GM12878 (cell line): ENCODE measurements at regions not wholly inside any gene's neighbourhood (a gene's known extent, or its start where the extent isn't known, plus 50 kb on each side); places are given as distances from the start of the nearest gene placed in this dataset.

Source experiments
- ATAC-seq: fragments of 200-7000 bp; cut with Tn5 transposase; 3 replicates; pipeline ENCODE4 v1.9.1; 2020; ENCODE audit warnings: mild to moderate bottlenecking, moderate library complexity
- BruUV-seq: library from RNA; stranded (reverse); fragments of 400-500 nt; replicated peaks from 2 replicates; lab custom pipeline; 2021; lab: Mats Ljungman, UMichigan
- CTCF ChIA-PET: fragments of 300-600 bp; sonication (Branson Sonifier 250); formaldehyde crosslinking; extraction: SDS; loops from one replicate; lab custom pipeline; 2021; ENCODE audit warnings: inconsistent platforms; lab: Yijun Ruan, JAX
- POLR2A ChIA-PET: fragments of 350-600 bp; formaldehyde crosslinking; extraction: SDS; loops from one replicate; lab custom pipeline; 2021; ENCODE audit warnings: inconsistent platforms; lab: Charles Lee
- RAD21 ChIA-PET: fragments of 300-600 bp; sonication (Branson Sonifier 250); formaldehyde crosslinking; loops from one replicate; lab custom pipeline; 2023; ENCODE audit warnings: antibody characterized with exemption; ENCODE audit not compliant: unreplicated experiment; lab: Charles Lee
- SMC1A ChIA-PET: fragments of 300-600 bp; sonication (Branson Sonifier 250); formaldehyde crosslinking; loops from one replicate; lab custom pipeline; 2023; ENCODE audit not compliant: unreplicated experiment, uncharacterized antibody; lab: Charles Lee
- DNase-seq: peaks from one replicate; pipeline ENCODE4 v3.0.0-alpha.2; 2011; ENCODE audit warnings: low read depth, low spot score
- FAIRE-seq: peaks from 3 replicates; lab custom pipeline; 2011; peaks lifted over from hg19 to GRCh38; lab: Jason Lieb, UNC
- H2AFZ ChIP-seq: 2 replicates; pipeline ENCODE4 v1.6.0; 2011; ENCODE audit warnings: low read depth, low read length, control low read depth; ENCODE audit not compliant: control insufficient read depth
- H3K27ac ChIP-seq: 2 replicates; pipeline ENCODE4 v1.5.1; 2011; ENCODE audit warnings: control low read depth; ENCODE audit not compliant: control insufficient read depth, insufficient read depth
- H3K27me3 ChIP-seq, 2 experiments: replicated peaks in 1 of 2; 2 replicates each; pipeline versions ENCODE4 v1.6.0 to v1.6.1; 2011; ENCODE audit warnings: low read length in 1 of 2; ENCODE audit not compliant: control insufficient read depth in 2 of 2, insufficient read depth in 2 of 2
- H3K36me3 ChIP-seq, 2 experiments: 2 replicates each; pipeline ENCODE4 v1.5.1; 2011; ENCODE audit warnings: low read length in 1 of 2; ENCODE audit not compliant: control insufficient read depth in 2 of 2, insufficient read depth in 2 of 2
- H3K4me1 ChIP-seq: 2 replicates; pipeline ENCODE4 v1.6.1; 2011; ENCODE audit warnings: mild to moderate bottlenecking, low read length, moderate library complexity, mixed read lengths; ENCODE audit not compliant: control insufficient read depth, insufficient read depth
- H3K4me2 ChIP-seq: 2 replicates; pipeline ENCODE4 v1.6.0; 2011; ENCODE audit warnings: control low read depth; ENCODE audit not compliant: control insufficient read depth, insufficient read depth
- H3K4me3 ChIP-seq: fragments of 200-600 bp; sonication (generic); 2 replicates; pipeline ENCODE4 v1.5.1; 2016
- H3K79me2 ChIP-seq: 2 replicates; pipeline ENCODE4 v1.6.0; 2011; ENCODE audit warnings: low read length; ENCODE audit not compliant: control insufficient read depth, insufficient read depth
- H3K9ac ChIP-seq: 2 replicates; pipeline ENCODE4 v1.8.0; 2011; ENCODE audit warnings: low read length, control low read depth, mixed read lengths; ENCODE audit not compliant: control insufficient read depth, insufficient read depth
- H3K9me3 ChIP-seq: replicated peaks from 3 replicates; pipeline ENCODE4 v1.5.1; 2011; ENCODE audit warnings: mild to moderate bottlenecking, low read length; ENCODE audit not compliant: control insufficient read depth, insufficient read depth
- H4K20me1 ChIP-seq: 2 replicates; pipeline ENCODE4 v1.6.0; 2011; ENCODE audit not compliant: control insufficient read depth, insufficient read depth
- BCL11A ChIP-seq: IDR thresholded peaks from 2 replicates; pipeline ENCODE4 v1.6.1; 2011; ENCODE audit warnings: low read depth, low read length
- CEBPB ChIP-seq, 2 experiments: fragments of 150-350 bp in 1 of 2; IDR thresholded peaks; 2 replicates each; pipeline ENCODE4 v1.6.1; 2012 to 2014; ENCODE audit warnings: low read depth in 2 of 2, low read length in 2 of 2, borderline replicate concordance in 1 of 2, inconsistent platforms in 1 of 2
- CHD1 ChIP-seq: IDR thresholded peaks from 2 replicates; pipeline ENCODE4 v1.6.1; 2012; ENCODE audit warnings: low read depth, low read length, improper control_type of control experiment
- CHD4 ChIP-seq: fragments of 200-600 bp; sonication (generic); IDR thresholded peaks from 2 replicates; pipeline ENCODE4 v1.6.1; 2016; ENCODE audit warnings: mild to moderate bottlenecking
- KDM1A ChIP-seq: fragments of 200-600 bp; sonication (generic); IDR thresholded peaks from 2 replicates; pipeline ENCODE4 v1.6.1; 2016; ENCODE audit warnings: borderline replicate concordance
- KLF5 ChIP-seq: fragments of 450-650 bp; IDR thresholded peaks from 2 replicates; pipeline ENCODE4 v1.6.1; 2014; ENCODE audit warnings: mild to moderate bottlenecking; ENCODE audit not compliant: partially characterized antibody
- NFYB ChIP-seq: IDR thresholded peaks from 2 replicates; pipeline ENCODE4 v1.6.1; 2011; ENCODE audit warnings: low read depth, mild to moderate bottlenecking, low read length, improper control_type of control experiment, moderate library complexity; ENCODE audit not compliant: insufficient read depth
- NR2F1 ChIP-seq: fragments of 450-650 bp; conservative IDR thresholded peaks from 2 replicates; pipeline ENCODE4 v1.6.1; 2017; ENCODE audit warnings: mild to moderate bottlenecking
- PAX8 ChIP-seq: fragments of 450-650 bp; IDR thresholded peaks from 2 replicates; pipeline ENCODE4 v1.6.1; 2017; ENCODE audit warnings: mild to moderate bottlenecking, moderate library complexity
- SP1 ChIP-seq: IDR thresholded peaks from one replicate; pipeline ENCODE4 v1.6.1; 2011; ENCODE audit warnings: low read depth, low read length
- YBX1 ChIP-seq: fragments of 450-650 bp; IDR thresholded peaks from 2 replicates; pipeline ENCODE4 v1.6.1; 2016; ENCODE audit warnings: antibody characterized with exemption
- WGBS: methylation state at CpG from one replicate; pipeline ENCODE4 v1.1.6; 2016; ENCODE audit warnings: low lambda C conversion rate; ENCODE audit not compliant: insufficient replicate concordance, insufficient coverage; ENCODE audit errors: missing lambda C conversion rate; 5-methylcytosine and 5-hydroxymethylcytosine counted together
- in situ Hi-C: fragments of 300-500 bp; cut with MboI; formaldehyde crosslinking; loops from 9 replicates; pipeline ENCODE4 v1.14.3; 2018; ENCODE audit warnings: mixed read lengths
- intact Hi-C: fragments of 100-400 bp; cut with micrococcal nuclease; formaldehyde crosslinking; loops from one replicate; pipeline ENCODE4 v1.14.2; 2022; ENCODE audit not compliant: unreplicated experiment

DNA sequence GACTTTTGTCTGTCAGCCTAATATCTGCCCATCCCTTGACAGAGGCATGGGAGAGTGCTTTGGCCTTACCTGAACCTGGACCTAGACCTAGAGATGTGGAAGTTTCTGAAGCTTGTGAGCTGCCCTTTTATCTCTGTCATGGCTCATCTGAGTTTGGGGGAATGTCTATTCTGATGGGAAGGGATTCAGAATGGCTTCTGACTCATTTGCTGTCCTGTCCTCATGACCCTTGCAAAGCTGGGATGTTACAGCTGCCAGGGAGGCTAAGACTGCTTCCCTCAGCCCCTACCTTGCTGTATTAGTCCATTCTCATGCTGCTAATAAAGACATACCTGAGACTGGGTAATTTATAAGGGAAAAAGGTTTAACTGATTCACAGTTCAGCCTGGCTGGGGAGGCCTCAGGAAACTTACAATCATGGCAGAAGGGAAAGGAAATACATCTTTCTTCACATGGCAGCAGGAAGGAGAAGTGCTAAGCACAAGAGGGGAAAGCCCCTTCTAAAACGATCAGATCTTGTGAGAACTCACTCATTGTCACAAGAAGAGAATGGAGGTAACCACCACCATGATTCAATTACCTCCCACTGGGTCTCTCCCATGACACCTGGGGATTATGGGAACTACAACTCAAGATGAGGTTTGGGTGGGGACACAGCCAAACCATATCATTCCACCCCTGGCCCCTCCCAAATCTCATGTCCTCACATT, 252.2 kb downstream of the ERMARD start:
- ChIA-PET RAD21 (no interaction called here), CTCF (no interaction called here), SMC1A (no interaction called here), POLR2A (no interaction called here)
- Histone ChIP-seq H3K27me3 (no peaks in the 10 kb centered on the region), H3K4me3 (no peak overlapping the region), H3K9ac (no peak overlapping the region), H2AFZ (no peak overlapping the region), H3K79me2 (no peaks in the 10 kb centered on the region), H3K4me2 (no peak overlapping the region), H3K27ac (no peak overlapping the region), H4K20me1 (no peaks in the 10 kb centered on the region), H3K9me3 (peaks cover 4% of the 10 kb centered on the region; the same call in 2 of the 3 replicates), H3K4me1 (no peaks in the 10 kb centered on the region), H3K36me3 (no peaks in the 10 kb centered on the region)
- no peak for TF ChIP-seq SP1
- no peak for TF ChIP-seq NR2F1
- no peak for TF ChIP-seq CHD4
- TF ChIP-seq PAX8 = no peak
- no peak for TF ChIP-seq KDM1A
- TF ChIP-seq CHD1 = no peak
- no peak for TF ChIP-seq BCL11A
- no peak for TF ChIP-seq NFYB
- no peak for TF ChIP-seq YBX1
- no peak for TF ChIP-seq CEBPB (IDR thresholded peaks at IDR 0.05; ENCODE audit: borderline replicate concordance in 1 of 2, low read depth in 2 of 2, low read length in 2 of 2)
- TF ChIP-seq KLF5 = no peak
- FAIRE-seq = no peak
- 0% methylated on average over 1 of the region's 1 CpG for WGBS
- intact Hi-C loops (no loop called here), in situ Hi-C loops (no loop called here)
- ATAC-seq = no peak
- no TSS peak for BruUV-seq
- no peak for DNase-seq
